ENCODE measurements at regions not wholly inside any gene's neighbourhood (a gene's known extent, or its start where the extent isn't known, plus 50 kb on each side); places are given as distances from the start of the nearest gene placed in this dataset.

- TF ChIP-seq EZH2 (IDR thresholded peaks at IDR 0.05) = no peak
- no peak for TF ChIP-seq FOSL1 (IDR thresholded peaks at IDR 0.05; ENCODE audit: low read depth)
- no peak for TF ChIP-seq ZNF274 (IDR thresholded peaks at IDR 0.05; ENCODE audit: low read depth, low read length)
- no peak for TF ChIP-seq SIN3A (IDR thresholded peaks at IDR 0.05; ENCODE audit: low read depth)
- TF ChIP-seq, protein P1, sequence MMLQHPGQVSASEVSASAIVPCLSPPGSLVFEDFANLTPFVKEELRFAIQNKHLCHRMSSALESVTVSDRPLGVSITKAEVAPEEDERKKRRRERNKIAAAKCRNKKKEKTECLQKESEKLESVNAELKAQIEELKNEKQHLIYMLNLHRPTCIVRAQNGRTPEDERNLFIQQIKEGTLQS (IDR thresholded peaks at IDR 0.05) = no peak
- no peak for TF ChIP-seq CEBPB (IDR thresholded peaks at IDR 0.05; ENCODE audit: low read depth)
- TF ChIP-seq SP1 (IDR thresholded peaks at IDR 0.05; ENCODE audit: low read depth) = no peak
- no peak for TF ChIP-seq ZBTB33 (IDR thresholded peaks at IDR 0.05; ENCODE audit: extremely low read depth, insufficient replicate concordance, low read length)
- Histone ChIP-seq H3K36me3 (ENCODE audit: control insufficient read depth in 1 of 2, insufficient read depth in 2 of 2, low read length in 2 of 2) (no peaks in the 10 kb centered on the region), H2AFZ (ENCODE audit: low read depth, low read length, poor library complexity, severe bottlenecking) (no peak overlapping the region), H3K9ac (ENCODE audit: low read length) (no peak overlapping the region), H4K20me1 (ENCODE audit: insufficient read depth) (no peaks in the 10 kb centered on the region), H3K4me1 (ENCODE audit: control insufficient read depth in 1 of 2, insufficient read depth in 2 of 2, low read length in 2 of 2) (peaks cover 0 to 7% of the 10 kb centered on the region in 2 experiments; a peak in 2 of 4 replicates), H3K4me3 (replicated peaks in 1 of 2; ENCODE audit: low read depth in 1 of 2, low read length in 2 of 2) (no peak overlapping the region), H3K9me2 (ENCODE audit: insufficient read depth) (no peaks in the 10 kb centered on the region), H3K4me2 (ENCODE audit: low read length) (no peak overlapping the region), H3K79me2 (ENCODE audit: insufficient read depth, low read length) (no peaks in the 10 kb centered on the region), H3K9me3 (ENCODE audit: control insufficient read depth in 1 of 2, insufficient read depth in 1 of 2, low read depth in 1 of 2, low read length in 2 of 2) (no peaks in the 10 kb centered on the region), H3K27ac (ENCODE audit: low read depth, low read length) (no peak overlapping the region), H3K27me3 (ENCODE audit: insufficient read depth, low read length) (no peaks in the 10 kb centered on the region)
- ChIA-PET POLR2A (no interaction called here), CTCF (no interaction called here), RAD21 (ENCODE audit: low non-redundant PET in 1 of 2, low total read pairs in 2 of 2, uncharacterized antibody in 2 of 2, unreplicated experiment in 2 of 2) (no interaction called here)
- no peak for DNase-seq (ENCODE audit: low read depth, low spot score)
- no peak for ATAC-seq
- intact Hi-C loops (cut with micrococcal nuclease) = no loop called here
- BruUV-seq (replicated peaks) = no TSS peak
Observed at GRCh38 chr5:74310997-74311930, 329.3 kb downstream of the ENC1 start.
